Caco-2 (cell line): ENCODE measurements at regions not wholly inside any gene's neighbourhood (a gene's known extent, or its start where the extent isn't known, plus 50 kb on each side); places are given as distances from the start of the nearest gene placed in this dataset.
A peak's percentile ranks its signal among the peaks of the same experiment; 100 is the strongest.

Experiments used
- BruUV-seq: library from RNA; stranded (reverse); fragments of 400-500 nt; replicated peaks from 2 replicates; lab custom pipeline; 2021; lab: Mats Ljungman, UMichigan
- CTCF ChIA-PET: fragments of 300-600 bp; sonication (Branson Sonifier 250); formaldehyde crosslinking; loops from one replicate; lab custom pipeline; 2022; ENCODE audit warnings: antibody characterized with exemption; lab: Charles Lee
- POLR2A ChIA-PET: fragments of 300-600 bp; sonication (Branson Sonifier 250); formaldehyde crosslinking; loops from one replicate; lab custom pipeline; 2022; ENCODE audit warnings: antibody characterized with exemption; lab: Charles Lee
- DNase-seq, 2 experiments: peaks; one replicate each; pipeline versions ENCODE4 v3.0.0 to v3.0.0-alpha.2; 2020 to 2022
- H3K27me3 ChIP-seq: replicated peaks from 2 replicates; pipeline ENCODE4 v1.6.0; 2011; ENCODE audit warnings: low read length; ENCODE audit not compliant: control insufficient read depth, insufficient read depth
- H3K36me3 ChIP-seq: 2 replicates; pipeline ENCODE4 v1.5.1; 2011; ENCODE audit warnings: low read length; ENCODE audit not compliant: control insufficient read depth, insufficient read depth
- H3K4me1 ChIP-seq: fragments of 250-450 bp; sonication (Bioruptor Pico); 2 replicates; pipeline ENCODE4 v1.5.1; 2020; ENCODE audit warnings: mild to moderate bottlenecking
- H3K4me3 ChIP-seq: 2 replicates; pipeline ENCODE4 v1.5.1; 2011; ENCODE audit warnings: low read depth, mild to moderate bottlenecking, control low read depth, low read length
- H3K9me3 ChIP-seq: fragments of 250-450 bp; sonication (Bioruptor Pico); 2 replicates; pipeline ENCODE4 v1.5.1; 2020; ENCODE audit warnings: mild to moderate bottlenecking, moderate library complexity
- H3K27ac Mint-ChIP-seq: one replicate; pipeline ENCODE4 v1.8.0; 2022; ENCODE audit warnings: mixed read lengths; ENCODE audit not compliant: unreplicated experiment
- H3K27me3 Mint-ChIP-seq: one replicate; pipeline ENCODE4 v1.8.0; 2022; ENCODE audit warnings: mixed read lengths; ENCODE audit not compliant: insufficient read depth, unreplicated experiment
- H3K36me3 Mint-ChIP-seq: one replicate; pipeline ENCODE4 v1.8.0; 2022; ENCODE audit warnings: mild to moderate bottlenecking, mixed read lengths; ENCODE audit not compliant: insufficient read depth, unreplicated experiment
- H3K4me1 Mint-ChIP-seq: one replicate; pipeline ENCODE4 v1.8.0; 2022; ENCODE audit warnings: low read depth, mixed read lengths; ENCODE audit not compliant: unreplicated experiment
- H3K4me3 Mint-ChIP-seq: one replicate; pipeline ENCODE4 v1.8.0; 2022; ENCODE audit warnings: mild to moderate bottlenecking, moderate library complexity, mixed read lengths; ENCODE audit not compliant: unreplicated experiment
- H3K9me3 Mint-ChIP-seq: one replicate; pipeline ENCODE4 v1.8.0; 2022; ENCODE audit warnings: mixed read lengths; ENCODE audit not compliant: unreplicated experiment
- intact Hi-C: fragments of 100-400 bp; cut with micrococcal nuclease; formaldehyde crosslinking; loops from one replicate; pipeline ENCODE4 v1.10.0; 2022; ENCODE audit not compliant: unreplicated experiment
- TF ChIP-seq, protein P1 (sequence below), 2 experiments: fragments of 200-600 bp in 1 of 2; IDR thresholded peaks; 1 replicate in 1 of 2; 2 replicates in 1 of 2; pipeline versions ENCODE4 v1.5.1 to v1.8.0; 2011 to 2022; ENCODE audit warnings: antibody characterized with exemption in 1 of 2, control low read depth in 1 of 2, inconsistent platforms in 1 of 2, low read depth in 1 of 2, low read length in 1 of 2, mild to moderate bottlenecking in 1 of 2, moderate library complexity in 1 of 2; ENCODE audit not compliant: insufficient read depth in 1 of 2, severe bottlenecking in 1 of 2, unreplicated experiment in 1 of 2

DNA sequence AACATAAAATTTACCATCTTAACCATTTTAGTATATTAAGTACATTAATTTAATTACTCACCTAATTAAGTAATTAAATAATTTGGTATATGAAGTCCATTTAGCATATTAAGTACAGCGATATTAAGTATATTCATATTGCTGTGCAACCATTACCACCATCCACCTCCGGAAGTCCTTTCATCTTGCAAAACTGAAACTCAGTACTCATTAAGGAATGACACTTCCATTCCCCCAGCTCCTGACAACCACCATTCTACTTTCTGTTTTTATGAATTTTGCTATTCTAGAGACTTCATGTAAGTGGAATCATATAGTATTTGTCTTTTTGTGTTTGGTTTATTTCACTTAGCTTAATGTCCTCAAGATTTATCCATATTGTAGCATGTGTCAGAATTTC lies 61.1 kb upstream of the GTSF1L start:
- Mint-ChIP-seq H3K27ac (no peak overlapping the region), H3K4me1 (no peaks in the 10 kb centered on the region), H3K27me3 (peaks cover 23% of the 10 kb centered on the region), H3K4me3 (no peak overlapping the region), H3K9me3 (peaks cover 5% of the 10 kb centered on the region), H3K36me3 (no peaks in the 10 kb centered on the region)
- no peak for DNase-seq
- intact Hi-C loops: no loop called here
- Histone ChIP-seq H3K36me3 (no peaks in the 10 kb centered on the region), H3K4me1 (no peaks in the 10 kb centered on the region), H3K4me3 (no peak overlapping the region), H3K9me3 (peaks cover 15% of the 10 kb centered on the region), H3K27me3 (no peaks in the 10 kb centered on the region)
- TF ChIP-seq, protein P1, sequence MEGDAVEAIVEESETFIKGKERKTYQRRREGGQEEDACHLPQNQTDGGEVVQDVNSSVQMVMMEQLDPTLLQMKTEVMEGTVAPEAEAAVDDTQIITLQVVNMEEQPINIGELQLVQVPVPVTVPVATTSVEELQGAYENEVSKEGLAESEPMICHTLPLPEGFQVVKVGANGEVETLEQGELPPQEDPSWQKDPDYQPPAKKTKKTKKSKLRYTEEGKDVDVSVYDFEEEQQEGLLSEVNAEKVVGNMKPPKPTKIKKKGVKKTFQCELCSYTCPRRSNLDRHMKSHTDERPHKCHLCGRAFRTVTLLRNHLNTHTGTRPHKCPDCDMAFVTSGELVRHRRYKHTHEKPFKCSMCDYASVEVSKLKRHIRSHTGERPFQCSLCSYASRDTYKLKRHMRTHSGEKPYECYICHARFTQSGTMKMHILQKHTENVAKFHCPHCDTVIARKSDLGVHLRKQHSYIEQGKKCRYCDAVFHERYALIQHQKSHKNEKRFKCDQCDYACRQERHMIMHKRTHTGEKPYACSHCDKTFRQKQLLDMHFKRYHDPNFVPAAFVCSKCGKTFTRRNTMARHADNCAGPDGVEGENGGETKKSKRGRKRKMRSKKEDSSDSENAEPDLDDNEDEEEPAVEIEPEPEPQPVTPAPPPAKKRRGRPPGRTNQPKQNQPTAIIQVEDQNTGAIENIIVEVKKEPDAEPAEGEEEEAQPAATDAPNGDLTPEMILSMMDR (IDR thresholded peaks at IDR 0.05; ENCODE audit: insufficient read depth in 1 of 2, low read depth in 1 of 2, low read length in 1 of 2, severe bottlenecking in 1 of 2, unreplicated experiment in 1 of 2): no peak
- ChIA-PET POLR2A (interaction anchor here (0.7 kb wide), 1 partner anchor 582 kb away, joined by 8 read pairs; no protein-coding TSS in a partner anchor), CTCF (no interaction called here)
- no TSS peak for BruUV-seq

DNA sequence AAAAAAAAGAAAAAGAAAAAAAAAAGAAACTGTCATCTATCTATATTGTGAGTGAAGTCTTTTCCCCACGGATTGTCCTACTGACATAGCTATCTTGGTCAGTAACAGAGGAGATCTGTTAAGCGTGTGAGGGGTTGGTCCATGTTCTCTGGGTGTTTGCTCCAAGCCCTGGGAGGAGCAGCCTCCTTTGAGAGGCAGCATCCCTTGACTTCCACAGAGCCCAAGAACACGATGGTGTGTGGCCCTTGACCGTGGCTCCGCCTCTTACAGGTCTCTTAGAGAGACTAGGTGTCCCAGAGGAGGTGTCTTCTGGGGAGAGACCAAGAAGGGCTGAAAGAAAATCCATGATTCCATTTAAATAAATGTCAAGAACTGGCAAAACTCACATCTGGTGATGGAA lies 60.1 kb upstream of the GTSF1L start:
- Mint-ChIP-seq H3K4me3 (no peak overlapping the region), H3K27me3 (peaks cover 14% of the 10 kb centered on the region), H3K4me1 (no peaks in the 10 kb centered on the region), H3K27ac (no peak overlapping the region), H3K9me3 (peaks cover 16% of the 10 kb centered on the region), H3K36me3 (no peaks in the 10 kb centered on the region)
- Histone ChIP-seq H3K9me3 (peaks cover 19% of the 10 kb centered on the region), H3K4me1 (no peaks in the 10 kb centered on the region), H3K36me3 (no peaks in the 10 kb centered on the region), H3K4me3 (no peak overlapping the region), H3K27me3 (no peaks in the 10 kb centered on the region)
- TF ChIP-seq, protein P1 (IDR thresholded peaks at IDR 0.05; ENCODE audit: insufficient read depth in 1 of 2, low read depth in 1 of 2, low read length in 1 of 2, severe bottlenecking in 1 of 2, unreplicated experiment in 1 of 2): no peak
- ChIA-PET POLR2A (no interaction called here), CTCF (no interaction called here)
- peak in 1 of 2 experiments; percentile 39 for DNase-seq
- intact Hi-C loops: no loop called here
- BruUV-seq: no TSS peak

DNA sequence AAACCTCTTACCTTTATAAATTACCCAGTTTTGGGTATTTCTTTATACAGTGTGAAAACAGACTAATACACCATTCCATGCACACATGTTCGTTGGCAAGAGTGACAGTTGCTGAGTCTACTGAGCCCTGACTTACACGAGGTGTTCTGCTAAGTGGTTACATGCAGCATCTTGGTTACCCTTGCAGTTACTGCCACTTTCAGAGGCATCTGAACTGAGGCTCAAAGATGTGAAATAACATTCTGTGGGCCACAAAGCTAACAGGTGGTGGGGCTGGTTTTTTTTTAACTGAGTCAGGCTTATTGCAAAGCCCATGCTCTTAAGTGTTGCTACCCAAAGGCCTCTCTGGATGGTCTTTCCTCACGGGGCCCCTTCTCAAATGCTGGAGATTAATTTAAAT lies 54.4 kb upstream of the GTSF1L start:
- Mint-ChIP-seq H3K4me1 (no peaks in the 10 kb centered on the region), H3K4me3 (no peak overlapping the region), H3K36me3 (no peaks in the 10 kb centered on the region), H3K9me3 (peaks cover 48% of the 10 kb centered on the region), H3K27ac (no peak overlapping the region), H3K27me3 (peaks cover 11% of the 10 kb centered on the region)
- no peak overlapping the region for H3K4me3 ChIP-seq
- no peaks in the 10 kb centered on the region for H3K36me3 ChIP-seq
- no peaks in the 10 kb centered on the region for H3K4me1 ChIP-seq
- peaks cover 49% of the 10 kb centered on the region for H3K9me3 ChIP-seq
- TF ChIP-seq, protein P1 (IDR thresholded peaks at IDR 0.05; ENCODE audit: insufficient read depth in 1 of 2, low read depth in 1 of 2, low read length in 1 of 2, severe bottlenecking in 1 of 2, unreplicated experiment in 1 of 2): no peak
- no TSS peak for BruUV-seq
- POLR2A ChIA-PET: no interaction called here
- DNase-seq: no peak
- CTCF ChIA-PET: no interaction called here
- H3K27me3 ChIP-seq: no peaks in the 10 kb centered on the region
- intact Hi-C loops: no loop called here
